Activated CD8-positive, alpha-beta memory T cell treated with anti-CD3 and anti-CD28 coated beads, Interleukin-2, amount 50 U/mL, for 1 hour (primary cell): ENCODE measurements at regions not wholly inside any gene's neighbourhood (a gene's known extent, or its start where the extent isn't known, plus 50 kb on each side); places are given as distances from the start of the nearest gene placed in this dataset.
"Not testable (repeated sequence)": the region's sequence is repeated elsewhere in the genome, so short reads cannot be mapped to it uniquely, and the experiment has no call there.

ENCODE experiments used
- DNase-seq: peaks from one replicate; pipeline ENCODE4 v3.0.0-alpha.2; 2020; ENCODE audit errors: extremely low read depth

GRCh38 chr3:177842743-177843734 lies 645.8 kb upstream of the TBL1XR1 start:
- DNase-seq: no peak

- no peak for DNase-seq
Observed at GRCh38 chr3:177852001-177852807, 654.9 kb upstream of the TBL1XR1 start.

- DNase-seq: no peak
Observed at GRCh38 chr3:177855021-177855420, 657.7 kb upstream of the TBL1XR1 start.

GRCh38 chr3:177860184-177860583 lies 662.9 kb upstream of the TBL1XR1 start:
- no peak for DNase-seq

- no peak for DNase-seq
Observed at GRCh38 chr3:177862962-177863491, 665.7 kb upstream of the TBL1XR1 start.

- not testable (repeated sequence) for DNase-seq
Observed at GRCh38 chr3:177871267-177871666, 665.0 kb upstream of the KCNMB2 start.

- no peak for DNase-seq
Observed at GRCh38 chr3:177878192-177878591, 658.0 kb upstream of the KCNMB2 start.

GRCh38 chr3:177878957-177879356 lies 657.3 kb upstream of the KCNMB2 start:
- no peak for DNase-seq

- no peak for DNase-seq
Observed at GRCh38 chr3:177881351-177881750, 654.9 kb upstream of the KCNMB2 start.

- no peak for DNase-seq
Observed at GRCh38 chr3:177882124-177882648, 654.0 kb upstream of the KCNMB2 start.

GRCh38 chr3:177883091-177883490 lies 653.1 kb upstream of the KCNMB2 start:
- no peak for DNase-seq

GRCh38 chr3:177883957-177884356 lies 652.3 kb upstream of the KCNMB2 start:
- no peak for DNase-seq

GRCh38 chr3:177885063-177885462 lies 651.2 kb upstream of the KCNMB2 start:
- DNase-seq: no peak

GRCh38 chr3:177886501-177886900 lies 649.7 kb upstream of the KCNMB2 start:
- no peak for DNase-seq

GRCh38 chr3:177887475-177887874 lies 648.8 kb upstream of the KCNMB2 start:
- DNase-seq: no peak

- DNase-seq: no peak
Observed at GRCh38 chr3:177889161-177889560, 647.1 kb upstream of the KCNMB2 start.

- no peak for DNase-seq
Observed at GRCh38 chr3:177889652-177890358, 646.4 kb upstream of the KCNMB2 start.

GRCh38 chr3:177890359-177890683 lies 645.9 kb upstream of the KCNMB2 start:
- no peak for DNase-seq

- DNase-seq: not testable (repeated sequence)
Observed at GRCh38 chr3:177891569-177891968, 644.7 kb upstream of the KCNMB2 start.

GRCh38 chr3:177893331-177893730 lies 642.9 kb upstream of the KCNMB2 start:
- no peak for DNase-seq

- DNase-seq: no peak
Observed at GRCh38 chr3:177894081-177894728, 642.0 kb upstream of the KCNMB2 start.
